H9 (cell line): ENCODE measurements at regions not wholly inside any gene's neighbourhood (a gene's known extent, or its start where the extent isn't known, plus 50 kb on each side); places are given as distances from the start of the nearest gene placed in this dataset.
A peak's percentile ranks its signal among the peaks of the same experiment; 100 is the strongest.

Source experiments
- DNase-seq: peaks from one replicate; pipeline ENCODE4 v3.0.0-alpha.2; 2017
- H2AFZ ChIP-seq: one replicate; pipeline ENCODE4 v1.6.1; 2013; ENCODE audit warnings: mild to moderate bottlenecking, low read length, control low read depth, moderate library complexity
- H2AK5ac ChIP-seq: 2 replicates; pipeline ENCODE4 v1.6.1; 2013; ENCODE audit warnings: low read length, control low read depth, mixed read lengths; ENCODE audit not compliant: insufficient read length
- H2BK120ac ChIP-seq: one replicate; pipeline ENCODE4 v1.6.1; 2013; ENCODE audit warnings: low read depth, mild to moderate bottlenecking, low read length, control low read depth, inconsistent platforms; ENCODE audit not compliant: poor library complexity, severe bottlenecking
- H2BK12ac ChIP-seq: 2 replicates; pipeline ENCODE4 v1.6.1; 2013; ENCODE audit warnings: low read length, control low read depth, mixed read lengths, low read depth; ENCODE audit not compliant: insufficient read length
- H2BK15ac ChIP-seq: 2 replicates; pipeline ENCODE4 v1.6.1; 2013; ENCODE audit warnings: low read depth, low read length, control low read depth
- H2BK20ac ChIP-seq: one replicate; pipeline ENCODE4 v1.6.1; 2013; ENCODE audit warnings: low read depth, mild to moderate bottlenecking, low read length, control low read depth, inconsistent platforms; ENCODE audit not compliant: poor library complexity, severe bottlenecking
- H2BK5ac ChIP-seq: 2 replicates; pipeline ENCODE4 v1.6.1; 2013; ENCODE audit warnings: low read length, control low read depth, mixed read lengths; ENCODE audit not compliant: insufficient read length
- H3K14ac ChIP-seq: 2 replicates; pipeline ENCODE4 v1.6.1; 2013; ENCODE audit warnings: low read length, control low read depth; ENCODE audit not compliant: insufficient read depth
- H3K18ac ChIP-seq: 2 replicates; pipeline ENCODE4 v1.6.1; 2013; ENCODE audit warnings: low read depth, mild to moderate bottlenecking, mixed read lengths, low read length, control low read depth; ENCODE audit not compliant: insufficient read length
- H3K23ac ChIP-seq: 2 replicates; pipeline ENCODE4 v1.6.1; 2013; ENCODE audit warnings: low read length, control low read depth, mixed read lengths, low read depth; ENCODE audit not compliant: insufficient read length
- H3K23me2 ChIP-seq: 2 replicates; pipeline ENCODE4 v1.6.1; 2013; ENCODE audit warnings: low read depth, mild to moderate bottlenecking, mixed read lengths, low read length, control low read depth; ENCODE audit not compliant: insufficient read length, poor library complexity, severe bottlenecking
- H3K27ac ChIP-seq: 2 replicates; pipeline ENCODE4 v1.5.1; 2013; ENCODE audit warnings: low read length, control low read depth, mixed read lengths, low read depth; ENCODE audit not compliant: insufficient read length
- H3K27me3 ChIP-seq: 2 replicates; pipeline ENCODE4 v1.6.1; 2013; ENCODE audit warnings: low read length, control low read depth, inconsistent platforms; ENCODE audit not compliant: insufficient read depth
- H3K4ac ChIP-seq: 2 replicates; pipeline ENCODE4 v1.6.1; 2013; ENCODE audit warnings: low read depth, mild to moderate bottlenecking, control low read depth, inconsistent platforms, low read length, moderate library complexity
- H3K4me1 ChIP-seq: 2 replicates; pipeline ENCODE4 v1.6.1; 2013; ENCODE audit warnings: low read length, control low read depth, inconsistent platforms; ENCODE audit not compliant: insufficient read depth
- H3K4me2 ChIP-seq: 2 replicates; pipeline ENCODE4 v1.6.1; 2013; ENCODE audit warnings: low read length, control low read depth, mixed read lengths; ENCODE audit not compliant: insufficient read length, insufficient read depth
- H3K56ac ChIP-seq: 2 replicates; pipeline ENCODE4 v1.6.1; 2013; ENCODE audit warnings: low read depth, mild to moderate bottlenecking, mixed read lengths, low read length, control low read depth; ENCODE audit not compliant: insufficient read length
- H3K79me1 ChIP-seq: 2 replicates; pipeline ENCODE4 v1.6.1; 2013; ENCODE audit warnings: low read depth, mild to moderate bottlenecking, moderate library complexity, low read length, control low read depth, inconsistent platforms; ENCODE audit not compliant: insufficient read depth, poor library complexity, severe bottlenecking
- H3K79me2 ChIP-seq: 2 replicates; pipeline ENCODE4 v1.6.1; 2013; ENCODE audit warnings: low read length, control low read depth, inconsistent platforms; ENCODE audit not compliant: insufficient read depth
- H3K9ac ChIP-seq: 2 replicates; pipeline ENCODE4 v1.6.1; 2013; ENCODE audit warnings: low read length, control low read depth, mixed read lengths; ENCODE audit not compliant: insufficient read length; ENCODE audit errors: extremely low read depth
- H3K9me3 ChIP-seq: one replicate; pipeline ENCODE4 v1.6.1; 2013; ENCODE audit warnings: low read depth, low read length, inconsistent platforms; ENCODE audit not compliant: control insufficient read depth
- H3T11ph ChIP-seq: one replicate; pipeline ENCODE4 v1.6.1; 2013; ENCODE audit warnings: mild to moderate bottlenecking, low read length, control low read depth, inconsistent platforms
- H4K20me1 ChIP-seq: one replicate; pipeline ENCODE4 v1.6.1; 2013; ENCODE audit not compliant: control insufficient read depth, insufficient read length, insufficient read depth
- H4K5ac ChIP-seq: 2 replicates; pipeline ENCODE4 v1.6.1; 2013; ENCODE audit warnings: low read depth, mild to moderate bottlenecking, mixed read lengths, low read length, control low read depth; ENCODE audit not compliant: insufficient read length
- H4K8ac ChIP-seq: replicated peaks from 2 replicates; pipeline ENCODE4 v1.6.1; 2013; ENCODE audit warnings: low read length, control low read depth, mixed read lengths, low read depth; ENCODE audit not compliant: insufficient read length
- H4K91ac ChIP-seq: 2 replicates; pipeline ENCODE4 v1.6.1; 2013; ENCODE audit warnings: low read depth, mild to moderate bottlenecking, moderate library complexity, mixed read lengths, low read length, control low read depth; ENCODE audit not compliant: insufficient read length
- H3K27ac Mint-ChIP-seq, 3 experiments: 2 replicates in 2 of 3; 3 replicates in 1 of 3; pipeline ENCODE4 v1.8.0; 2020 to 2021; ENCODE audit warnings: mixed read lengths in 3 of 3, mild to moderate bottlenecking in 1 of 3, moderate library complexity in 1 of 3
- H3K27me3 Mint-ChIP-seq: 2 replicates; pipeline ENCODE4 v1.8.0; 2021; ENCODE audit warnings: low read depth, mild to moderate bottlenecking, moderate library complexity, mixed read lengths
- H3K36me3 Mint-ChIP-seq, 3 experiments: 2 replicates in 2 of 3; 3 replicates in 1 of 3; pipeline ENCODE4 v1.8.0; 2020 to 2021; ENCODE audit warnings: low read depth in 3 of 3, mixed read lengths in 3 of 3; ENCODE audit not compliant: insufficient read depth in 1 of 3
- H3K4me1 Mint-ChIP-seq, 2 experiments: 2 replicates each; pipeline ENCODE4 v1.8.0; 2020; ENCODE audit warnings: mixed read lengths in 2 of 2
- H3K4me3 Mint-ChIP-seq, 2 experiments: 2 replicates in 1 of 2; 3 replicates in 1 of 2; pipeline ENCODE4 v1.8.0; 2020 to 2021; ENCODE audit warnings: mild to moderate bottlenecking in 2 of 2, mixed read lengths in 2 of 2, moderate library complexity in 1 of 2
- H3K9me3 Mint-ChIP-seq, 2 experiments: 2 replicates in 1 of 2; 3 replicates in 1 of 2; pipeline ENCODE4 v1.8.0; 2020; ENCODE audit warnings: mild to moderate bottlenecking in 2 of 2, mixed read lengths in 2 of 2, moderate library complexity in 1 of 2
- CTCF ChIP-seq: fragments of 200-600 bp; sonication (generic); conservative IDR thresholded peaks from 3 replicates; pipeline ENCODE4 v1.8.0; 2021; ENCODE audit warnings: antibody characterized with exemption, mild to moderate bottlenecking
- WGBS: extraction: QIAGEN DNeasy Blood & Tissue Kit; methylation state at CpG from one replicate; pipeline ENCODE4 v1.1.7; 2013; ENCODE audit warnings: missing lambda C conversion rate, low lambda C conversion rate, mixed read lengths; ENCODE audit not compliant: insufficient read length; ENCODE audit errors: extremely low coverage; 5-methylcytosine and 5-hydroxymethylcytosine counted together

DNA sequence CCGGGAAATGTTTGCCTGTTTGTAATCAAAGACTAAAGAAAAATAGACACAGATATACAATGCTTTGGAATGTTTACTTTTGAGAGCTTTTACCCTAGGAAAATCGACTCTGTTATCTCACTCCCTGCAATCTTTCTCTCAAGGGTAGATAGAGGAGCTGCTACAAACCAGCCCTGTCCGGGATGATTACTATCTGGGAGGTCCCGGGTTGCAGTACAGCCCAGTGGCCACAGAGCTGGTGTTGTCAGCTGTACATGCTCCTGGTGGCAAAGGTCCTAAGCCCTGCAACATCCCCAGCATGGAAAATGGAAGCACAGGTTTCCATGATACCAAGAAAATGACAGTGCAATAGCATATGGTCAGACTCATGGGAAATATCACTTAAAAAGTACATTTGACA is 570.5 kb upstream of the SOX11 start:
- H2BK15ac ChIP-seq, result no peak overlapping the region
- no peaks in the 10 kb centered on the region for H3K27me3 Mint-ChIP-seq
- H3K79me1 ChIP-seq, result no peaks in the 10 kb centered on the region
- no peaks in the 10 kb centered on the region for H3K36me3 Mint-ChIP-seq
- H4K91ac ChIP-seq, result no peak overlapping the region
- no peak overlapping the region for H3K23ac ChIP-seq
- no peak overlapping the region for H2BK120ac ChIP-seq
- no peak overlapping the region for H2AK5ac ChIP-seq
- peaks cover 25 to 31% of the 10 kb centered on the region in 2 experiments for H3K4me1 Mint-ChIP-seq
- H3K4me1 ChIP-seq, result 0 out of 2 replicates have a peak, but pooled peaks cover 3% of the 10 kb centered on the region
- H2AFZ ChIP-seq, result no peak overlapping the region
- DNase-seq, result peak; percentile 47
- no peaks in the 10 kb centered on the region for H3K9me3 Mint-ChIP-seq
- no peaks in the 10 kb centered on the region for H3K23me2 ChIP-seq
- H3K4ac ChIP-seq, result no peak overlapping the region
- no peak overlapping the region for H3K56ac ChIP-seq
- no peaks in the 10 kb centered on the region for H4K20me1 ChIP-seq
- no peak overlapping the region for H3K9ac ChIP-seq
- no peaks in the 10 kb centered on the region for H3K27me3 ChIP-seq
- no CpG with 5 or more reads among the region's 4 CpGs for WGBS
- no peak overlapping the region for H3T11ph ChIP-seq
- no peak overlapping the region for H4K8ac ChIP-seq
- peak; percentile 50 for TF ChIP-seq CTCF
- H3K27ac Mint-ChIP-seq, result no peak overlapping the region
- H3K18ac ChIP-seq, result no peak overlapping the region
- H3K14ac ChIP-seq, result no peak overlapping the region
- no peak overlapping the region for H4K5ac ChIP-seq
- no peak overlapping the region for H3K4me2 ChIP-seq
- no peak overlapping the region for H2BK12ac ChIP-seq
- no peaks in the 10 kb centered on the region for H3K9me3 ChIP-seq
- no peak overlapping the region; a peak in 1 of 5 replicates for H3K4me3 Mint-ChIP-seq
- no peak overlapping the region for H3K27ac ChIP-seq
- no peak overlapping the region for H2BK20ac ChIP-seq
- H2BK5ac ChIP-seq, result no peak overlapping the region
- no peaks in the 10 kb centered on the region for H3K79me2 ChIP-seq
